ENCODE measurements at regions not wholly inside any gene's neighbourhood (a gene's known extent, or its start where the extent isn't known, plus 50 kb on each side); places are given as distances from the start of the nearest gene placed in this dataset.

DNA sequence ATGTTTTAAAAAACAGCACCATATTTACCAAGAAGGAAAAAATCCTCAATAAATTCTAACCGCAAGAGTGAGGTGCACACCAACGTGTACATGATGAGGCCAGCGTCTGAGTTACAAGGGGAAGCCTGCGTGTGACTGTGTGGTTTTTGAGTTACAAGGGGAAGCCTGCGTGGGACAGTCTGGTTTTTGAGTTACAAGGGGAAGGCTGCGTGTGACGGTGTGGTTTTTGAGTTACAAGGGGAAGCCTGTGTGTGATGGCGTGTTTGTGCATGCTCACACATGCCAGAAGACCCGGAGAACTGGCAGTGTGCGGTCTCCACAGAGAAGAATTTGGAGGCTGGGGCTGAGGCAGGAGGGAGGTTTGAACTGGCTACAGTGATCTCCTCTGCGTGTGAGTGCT, 1376.4 kb downstream of the TBC1D22A start:
- DNase-seq (ENCODE audit: low spot score): no peak

DNA sequence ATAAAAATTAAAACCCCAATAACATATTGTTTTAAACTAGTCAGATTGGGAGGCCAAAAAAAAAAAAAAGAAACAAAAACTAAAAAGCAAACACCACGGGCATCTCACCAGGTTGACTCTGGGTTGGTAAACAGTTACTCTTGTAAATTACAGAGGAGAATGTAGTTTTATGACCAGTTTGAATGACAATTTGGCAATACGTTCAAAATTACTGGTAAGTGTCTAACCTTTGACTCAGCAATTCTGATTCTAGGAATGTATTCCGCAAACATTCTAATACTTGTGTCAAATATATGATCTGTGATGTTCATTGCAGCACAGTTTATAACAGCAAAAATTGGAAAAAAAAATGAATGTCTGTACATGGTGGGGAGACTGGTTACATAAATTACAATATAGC, 1376.0 kb downstream of the TBC1D22A start:
- DNase-seq (ENCODE audit: low spot score): no peak

DNA sequence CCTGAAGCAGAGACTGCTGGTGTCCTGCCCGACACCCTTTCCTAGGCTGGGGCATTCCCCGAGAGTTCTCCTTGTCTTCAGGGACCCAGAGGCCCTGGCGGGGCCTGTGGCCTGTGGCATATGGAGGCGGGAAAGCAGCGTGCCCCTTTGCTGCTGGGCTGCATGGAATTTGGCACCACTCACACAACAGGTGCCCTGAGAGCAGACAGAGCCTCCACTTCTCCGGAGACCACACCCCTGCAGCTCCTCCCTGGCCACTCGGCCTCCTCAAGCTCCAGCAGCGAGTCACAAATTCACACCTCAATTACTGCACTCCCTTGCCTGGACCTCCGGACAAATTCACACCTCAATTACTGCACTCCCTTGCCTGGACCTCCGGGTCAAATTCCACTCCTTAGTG, 1375.2 kb downstream of the TBC1D22A start:
- DNase-seq (ENCODE audit: low spot score): no peak

DNA sequence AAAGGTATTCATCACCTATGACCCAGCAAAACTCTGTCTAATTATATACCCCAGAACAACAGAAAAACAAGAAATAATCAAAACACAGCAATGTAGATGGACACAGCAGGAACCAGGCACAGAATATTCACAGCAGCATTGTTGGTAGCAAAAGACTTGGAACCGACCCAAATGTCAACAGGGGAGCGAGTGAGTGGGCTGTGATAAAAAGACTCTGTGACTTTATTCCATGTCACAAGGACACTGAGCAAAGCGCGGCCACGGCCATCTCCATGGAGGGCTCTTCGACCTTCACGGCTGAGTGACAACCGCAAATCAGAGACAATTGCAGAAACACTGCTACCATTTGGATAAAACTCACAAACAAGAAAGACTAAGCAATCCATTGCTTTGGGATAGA, 1373.1 kb downstream of the TBC1D22A start:
- DNase-seq (ENCODE audit: low spot score): no peak

DNA sequence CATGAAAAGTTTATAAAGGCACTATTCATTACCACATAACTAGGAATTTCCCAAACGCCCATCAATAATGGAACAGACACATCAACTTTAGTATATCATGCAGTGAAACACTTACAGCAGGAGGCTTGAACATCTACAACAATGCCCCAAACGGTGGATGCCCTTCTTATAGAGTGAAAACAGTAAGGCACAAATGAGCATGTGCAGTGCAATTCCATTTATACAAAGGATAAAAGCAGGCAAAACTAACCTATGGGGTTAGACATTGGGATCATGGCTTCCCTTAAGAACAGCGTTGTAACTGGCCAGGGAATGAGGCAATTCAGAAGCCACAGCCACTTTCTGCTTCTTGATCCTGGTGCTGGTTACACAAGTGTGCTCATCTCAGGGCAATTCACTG, 1363.0 kb downstream of the TBC1D22A start:
- no peak for DNase-seq (ENCODE audit: low spot score)

DNA sequence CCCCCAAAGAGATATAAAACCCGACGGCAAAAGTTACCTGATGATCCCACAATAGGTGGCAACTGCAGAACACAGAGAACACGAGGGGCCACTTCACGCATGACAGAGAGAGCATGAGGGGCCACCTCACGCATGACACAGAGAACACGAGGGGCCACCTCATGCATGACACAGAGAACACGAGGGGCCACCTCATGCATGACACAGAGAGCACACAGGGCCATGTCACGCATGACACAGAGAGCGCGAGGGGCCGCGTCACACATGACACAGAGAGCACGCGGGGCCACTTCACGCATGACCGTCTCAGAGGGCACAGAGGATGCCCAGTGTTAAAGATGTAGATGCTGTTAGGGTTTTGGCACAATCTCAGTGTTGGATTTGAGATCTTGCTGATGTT, 1359.5 kb downstream of the TBC1D22A start:
- DNase-seq (ENCODE audit: low spot score): no peak

DNA sequence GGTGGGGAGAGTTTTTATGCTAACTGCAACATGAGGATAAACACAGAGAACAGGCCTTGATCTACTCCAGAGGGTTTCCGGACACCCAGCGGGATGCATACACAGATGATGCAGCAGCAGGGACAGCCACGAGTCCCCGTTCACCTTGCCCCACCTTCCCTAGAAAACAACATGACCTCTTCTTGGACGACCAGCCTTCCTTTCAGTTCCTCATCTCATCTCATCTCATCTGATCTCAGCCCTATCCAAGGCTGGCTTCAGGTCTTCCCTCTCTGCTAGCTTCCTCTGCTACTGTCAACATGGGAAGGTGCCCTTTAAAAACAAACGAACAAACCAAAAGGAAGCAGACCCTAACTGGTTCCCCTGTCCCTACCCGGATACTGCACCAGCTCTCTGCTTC, 1356.2 kb downstream of the TBC1D22A start:
- DNase-seq (ENCODE audit: low spot score): no peak

DNA sequence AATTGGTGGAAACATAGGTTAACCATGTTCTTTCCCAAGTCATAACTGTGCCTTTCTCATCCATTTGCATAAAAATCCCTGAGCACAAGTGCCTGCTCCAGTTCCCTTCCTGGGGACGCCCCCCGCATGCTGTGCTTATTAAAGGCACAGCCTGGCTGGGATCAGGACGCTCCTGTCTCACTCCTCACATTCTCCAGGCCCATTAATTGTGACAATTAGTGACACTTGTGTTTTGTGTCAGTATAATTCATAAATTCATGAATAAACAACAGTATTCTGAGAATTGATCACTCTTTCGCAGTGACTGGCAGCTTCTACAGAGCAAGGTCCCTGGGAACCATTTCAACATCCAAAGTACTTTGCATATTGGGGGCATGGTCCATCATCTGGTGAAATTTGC, 1354.4 kb downstream of the TBC1D22A start:
- DNase-seq (ENCODE audit: low spot score): no peak

DNA sequence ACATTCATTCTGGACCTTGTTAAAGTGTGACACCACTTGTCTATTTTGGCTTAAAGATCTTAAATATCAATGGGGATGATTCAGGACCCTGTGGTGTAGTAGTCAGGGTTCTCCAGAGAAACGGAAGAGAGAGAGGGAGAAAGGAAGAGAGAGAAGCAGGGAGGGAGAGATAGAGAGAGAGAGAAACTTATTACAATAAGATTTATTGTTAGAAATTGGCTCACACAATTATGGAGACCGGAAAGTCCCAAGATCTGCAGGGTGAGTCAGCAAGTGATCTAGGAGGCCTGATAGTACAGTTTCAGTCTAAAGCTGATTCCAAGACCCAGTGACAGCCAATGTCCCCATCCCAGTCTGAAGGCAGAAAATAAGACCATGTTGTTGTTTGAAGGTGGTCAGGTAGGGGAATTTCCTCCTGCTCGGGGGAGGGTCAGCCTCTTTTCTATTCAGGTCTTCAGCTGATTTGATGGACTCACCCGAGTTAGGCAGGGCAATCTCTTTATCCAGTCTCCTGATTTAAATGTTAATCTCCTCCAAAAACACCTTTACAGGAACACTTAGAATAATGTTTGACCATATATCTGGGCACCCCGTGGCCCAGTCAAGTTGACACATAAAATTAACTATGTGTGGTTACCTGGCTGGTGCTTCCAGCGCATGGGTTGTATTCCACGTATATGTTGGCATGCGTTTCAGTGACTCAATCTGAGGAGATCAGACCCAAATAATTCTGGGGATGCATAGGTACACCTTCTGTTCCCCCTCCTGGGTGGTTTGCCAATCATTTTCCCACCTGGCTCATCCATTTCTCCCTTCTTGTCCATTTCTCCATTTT, 1350.5 kb downstream of the TBC1D22A start:
- no peak for DNase-seq (ENCODE audit: low spot score)

DNA sequence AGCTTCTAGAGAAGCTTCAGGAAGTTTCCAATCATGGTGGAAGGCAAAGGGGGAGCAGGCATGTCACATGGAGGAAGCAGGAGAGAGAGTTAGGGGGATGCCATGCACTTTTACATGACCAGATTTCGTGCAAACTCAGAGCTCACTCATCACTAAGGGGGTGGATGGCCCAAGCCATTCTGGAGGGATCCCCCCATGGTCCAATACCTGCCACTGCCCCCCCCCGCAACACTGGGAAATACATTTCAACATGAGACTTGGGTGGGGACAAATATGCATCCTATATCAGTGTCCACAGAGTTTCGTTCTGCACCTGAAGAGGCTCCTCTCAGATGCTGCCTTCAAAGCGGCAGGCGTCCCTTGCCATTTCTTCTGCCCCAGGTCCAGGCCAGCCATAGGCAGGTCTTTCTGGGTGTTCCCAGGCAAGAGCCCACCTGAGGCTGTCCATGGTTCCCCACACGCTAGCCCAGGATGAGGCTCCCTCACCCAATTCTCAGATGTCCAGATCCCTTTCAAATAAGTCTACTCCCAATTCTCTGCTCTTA, 1344.3 kb downstream of the TBC1D22A start:
- no peak for DNase-seq (ENCODE audit: low spot score)

DNA sequence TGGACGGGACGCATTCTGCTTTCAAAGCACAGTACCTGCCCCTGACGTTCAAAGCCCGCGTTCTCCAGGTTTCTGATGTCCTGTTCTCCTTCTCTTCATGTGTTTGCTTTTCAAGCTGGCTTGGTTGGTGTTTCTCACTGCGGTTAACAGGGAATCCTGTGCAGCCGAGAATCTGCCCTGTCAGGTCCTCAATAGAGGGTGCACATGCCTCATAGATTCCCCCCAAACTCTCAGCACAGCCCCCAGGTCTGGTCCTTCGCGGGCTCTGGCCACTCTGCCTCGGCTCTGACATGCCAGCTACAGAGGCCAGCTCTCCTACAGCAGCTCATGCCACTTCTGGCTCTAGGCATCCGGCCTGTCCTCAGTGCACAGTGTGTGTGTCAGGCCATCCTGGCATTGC, 1343.8 kb downstream of the TBC1D22A start:
- no peak for DNase-seq (ENCODE audit: low spot score)

DNA sequence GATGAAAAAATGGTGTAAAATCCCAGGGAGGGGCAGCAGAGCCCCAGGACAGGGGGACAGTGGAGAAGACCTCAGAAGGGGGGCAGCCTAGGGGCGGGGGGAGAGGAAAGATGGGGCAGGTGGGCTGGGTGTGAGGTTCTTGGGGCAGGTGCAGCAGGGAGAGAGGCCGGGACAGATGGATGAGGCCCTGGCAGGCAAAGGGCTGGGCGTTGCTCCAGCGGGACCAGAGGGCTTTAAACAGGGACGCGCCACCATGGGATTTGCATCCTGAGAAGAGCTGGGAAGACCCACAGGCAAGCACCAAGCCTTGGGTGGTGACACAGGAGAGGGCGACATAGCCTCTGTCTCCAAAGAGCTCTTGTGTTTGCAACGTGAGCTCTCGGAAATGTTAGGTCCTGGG, 1342.8 kb downstream of the TBC1D22A start:
- DNase-seq (ENCODE audit: low spot score): no peak

DNA sequence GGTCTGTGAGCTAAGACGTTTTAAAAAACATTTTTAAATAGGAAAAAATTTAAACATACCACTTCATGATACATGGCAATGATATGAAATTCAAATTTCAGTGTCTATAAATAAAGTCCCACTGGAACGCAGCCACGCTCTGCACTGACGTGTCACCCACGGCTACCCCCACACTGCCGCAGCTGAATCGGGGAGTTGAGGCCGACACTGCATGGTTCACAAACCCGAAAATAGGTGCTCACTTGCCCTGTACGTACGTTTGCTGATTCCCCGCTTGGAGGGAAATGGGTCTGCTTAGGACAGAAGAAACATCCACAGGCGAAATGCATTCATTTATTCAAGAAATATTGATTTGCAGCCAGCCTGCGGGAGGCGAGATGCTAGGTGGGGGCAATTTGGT, 1342.3 kb downstream of the TBC1D22A start:
- no peak for DNase-seq (ENCODE audit: low spot score)

DNA sequence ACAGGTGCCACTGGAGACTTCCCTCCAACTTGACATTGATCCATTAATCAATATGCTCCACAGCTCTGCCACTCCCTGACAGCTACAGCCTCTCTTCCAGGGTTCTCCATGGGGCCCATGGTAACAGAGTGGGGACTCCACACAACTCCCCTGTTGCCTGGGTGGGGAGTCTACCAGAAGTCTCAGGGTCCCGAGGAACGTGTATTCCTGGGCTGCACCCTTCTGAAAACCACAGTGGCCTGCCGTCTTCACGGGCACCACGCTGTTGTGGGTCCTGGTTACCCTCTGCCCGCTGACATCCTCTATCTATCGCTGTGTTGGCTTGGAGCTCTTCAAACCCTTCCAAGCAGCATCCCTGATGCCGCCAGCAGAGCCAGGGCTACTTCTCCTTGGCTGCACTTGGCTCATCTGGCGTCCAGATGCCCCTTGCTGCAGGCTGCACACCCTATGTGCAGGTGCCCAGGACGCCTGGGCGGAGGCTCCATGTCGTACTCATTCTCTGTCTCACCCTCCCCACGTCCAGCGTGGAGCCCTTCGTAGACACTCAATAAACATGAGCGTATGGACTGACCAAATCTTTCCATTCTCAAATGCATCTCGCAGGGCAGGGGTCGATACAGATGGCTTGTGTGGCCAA, 1341.8 kb downstream of the TBC1D22A start:
- no peak for DNase-seq (ENCODE audit: low spot score)

DNA sequence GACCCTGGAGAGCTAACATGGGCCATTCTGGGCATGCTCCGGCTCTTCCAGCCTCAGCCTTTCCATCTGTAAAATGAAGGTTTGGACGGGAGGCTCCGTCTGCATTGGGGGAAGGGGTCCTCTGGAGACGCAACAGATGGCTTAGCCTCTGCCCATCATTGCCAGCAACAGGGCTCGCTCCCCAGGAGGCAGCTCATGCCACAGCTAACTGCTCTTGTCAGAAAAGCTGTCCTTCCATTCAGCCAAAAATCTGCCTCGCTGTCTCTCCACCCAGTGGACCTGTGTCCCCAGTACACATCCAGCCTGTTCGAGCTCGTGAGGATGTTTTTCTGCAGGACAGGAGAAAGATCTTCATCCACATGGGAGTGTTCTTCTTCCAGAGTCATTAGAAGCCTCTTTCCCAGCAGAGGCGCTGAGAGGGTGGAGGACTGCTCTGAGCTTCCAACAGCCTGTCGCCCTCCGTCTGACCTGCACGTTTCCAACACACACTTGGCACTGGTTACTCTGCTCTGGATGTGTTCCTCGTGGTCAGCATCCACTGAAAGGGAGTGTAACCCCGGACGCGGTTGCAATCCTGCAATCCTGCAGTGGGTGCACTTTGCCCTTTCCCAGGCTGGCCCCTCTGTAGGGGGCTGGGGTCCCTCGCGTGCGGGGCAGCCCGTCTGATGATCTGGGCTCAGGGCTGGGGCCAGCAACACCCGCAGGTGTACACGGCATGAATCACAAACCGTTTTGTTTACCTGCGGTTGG, 1340.9 kb downstream of the TBC1D22A start:
- no peak for DNase-seq (ENCODE audit: low spot score)

DNA sequence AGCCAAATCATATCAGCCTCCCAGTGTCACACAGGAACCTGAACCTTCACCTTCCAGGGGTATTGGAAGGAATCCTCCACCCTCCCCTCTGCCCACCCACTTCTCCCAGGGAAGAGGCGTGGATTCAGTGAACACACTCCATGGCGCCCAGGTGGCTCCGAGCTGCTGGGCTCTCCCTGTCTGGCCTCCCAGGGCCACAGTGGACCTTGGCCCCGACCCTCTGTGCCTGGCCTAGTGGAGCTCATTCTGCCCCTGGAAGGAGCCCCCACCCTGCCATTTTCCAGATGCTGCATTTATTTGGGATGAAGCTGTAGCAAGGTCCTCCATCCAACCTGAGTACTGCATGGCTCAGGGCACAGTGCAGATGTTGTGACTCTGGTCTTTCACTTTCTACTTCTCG, 1340.1 kb downstream of the TBC1D22A start:
- DNase-seq (ENCODE audit: low spot score): no peak

DNA sequence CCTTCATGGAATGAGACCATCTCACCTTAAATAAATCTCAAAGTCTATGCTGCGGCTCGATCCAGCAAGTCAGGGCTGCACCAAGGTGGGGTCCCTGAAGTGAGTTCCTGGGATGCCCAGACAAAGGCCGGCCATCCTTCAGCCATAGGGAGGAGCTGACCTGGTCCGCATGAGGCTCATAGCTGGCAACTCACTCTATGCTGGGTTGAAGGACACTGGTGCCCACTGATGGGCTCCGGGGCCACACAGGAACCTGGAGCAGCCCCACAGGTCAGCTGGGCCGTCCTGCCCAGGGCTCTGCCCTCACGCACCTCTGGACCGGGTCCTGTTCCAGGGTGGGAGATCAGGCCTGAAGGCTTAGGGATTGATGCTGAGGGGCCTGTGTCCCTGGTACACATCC, 1339.3 kb downstream of the TBC1D22A start:
- DNase-seq (ENCODE audit: low spot score): no peak

DNA sequence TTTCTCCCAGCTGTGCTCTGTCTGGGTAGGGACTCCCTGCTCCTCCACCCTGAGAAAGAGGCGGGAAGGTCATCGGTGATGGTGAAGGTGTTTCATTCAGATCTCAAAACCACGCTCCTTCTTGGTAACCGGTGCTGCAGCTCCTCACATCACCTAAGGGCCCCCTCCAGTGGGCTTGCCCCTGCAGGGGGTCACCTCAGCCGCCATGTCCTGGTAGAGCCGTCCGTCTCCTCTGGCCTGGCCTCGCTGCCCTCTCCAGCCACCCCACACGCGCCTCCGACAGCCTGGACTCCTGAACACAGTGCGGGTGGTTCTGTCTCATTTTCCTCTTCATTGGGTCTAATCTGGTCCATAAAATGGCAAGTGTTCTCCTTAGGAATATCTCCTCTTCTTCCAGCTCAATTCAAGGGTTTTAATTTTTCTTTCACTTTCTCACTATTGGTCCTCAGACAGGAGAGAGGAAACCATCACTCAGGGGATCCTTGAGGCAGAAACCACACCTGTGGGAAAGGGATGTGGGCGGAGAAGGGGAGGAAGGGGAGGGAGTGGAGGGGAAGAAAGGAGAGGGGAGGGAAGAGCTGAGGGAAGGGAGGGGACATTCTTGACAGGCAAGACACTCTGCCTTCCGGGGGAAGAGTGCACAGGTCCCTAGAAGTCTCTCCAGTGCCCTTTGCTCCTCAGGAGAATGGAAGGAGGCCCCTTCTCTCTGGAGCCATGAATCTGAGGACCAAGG, 1338.4 kb downstream of the TBC1D22A start:
- DNase-seq (ENCODE audit: low spot score): no peak

DNA sequence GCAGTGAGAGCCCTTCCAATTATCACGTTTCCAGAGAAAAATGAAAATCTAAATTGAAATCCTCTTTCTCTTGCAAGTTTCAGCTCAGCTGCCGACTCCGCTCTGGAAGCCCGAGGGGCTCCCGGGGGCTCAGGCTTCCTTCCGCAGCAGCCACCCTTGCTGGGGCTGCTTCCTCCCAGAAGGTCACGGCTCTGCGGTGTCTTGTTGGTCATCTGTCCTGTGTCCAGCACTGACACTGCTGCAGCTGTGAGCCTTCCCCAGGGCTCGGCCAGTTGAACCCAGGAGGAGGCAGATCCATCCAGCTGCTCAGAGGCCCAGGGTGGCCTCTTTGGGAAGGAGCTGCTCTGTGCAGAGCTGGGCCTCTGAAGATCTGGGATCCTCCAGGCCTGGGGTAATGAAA, 1337.2 kb downstream of the TBC1D22A start:
- no peak for DNase-seq (ENCODE audit: low spot score)

DNA sequence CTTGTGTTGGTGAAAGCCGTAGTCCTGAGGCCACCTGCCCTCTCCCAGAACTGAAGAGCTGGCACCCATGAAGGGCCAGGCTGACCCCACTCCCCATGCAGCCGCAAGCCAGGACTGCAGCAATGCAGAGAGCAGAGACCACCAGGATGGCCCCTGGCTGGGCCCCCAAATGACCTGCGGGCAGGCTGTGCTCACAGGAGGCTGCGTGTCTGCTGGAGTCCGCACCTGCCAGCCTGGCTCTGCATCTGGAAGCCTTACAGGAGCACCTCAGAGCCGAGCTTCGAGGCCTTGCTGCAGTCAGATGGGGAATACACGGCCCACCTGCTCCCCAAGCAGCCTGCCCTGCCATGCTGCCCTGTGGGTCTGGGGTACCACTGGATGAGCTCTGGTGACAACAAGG, 1336.8 kb downstream of the TBC1D22A start:
- no peak for DNase-seq (ENCODE audit: low spot score)

DNA sequence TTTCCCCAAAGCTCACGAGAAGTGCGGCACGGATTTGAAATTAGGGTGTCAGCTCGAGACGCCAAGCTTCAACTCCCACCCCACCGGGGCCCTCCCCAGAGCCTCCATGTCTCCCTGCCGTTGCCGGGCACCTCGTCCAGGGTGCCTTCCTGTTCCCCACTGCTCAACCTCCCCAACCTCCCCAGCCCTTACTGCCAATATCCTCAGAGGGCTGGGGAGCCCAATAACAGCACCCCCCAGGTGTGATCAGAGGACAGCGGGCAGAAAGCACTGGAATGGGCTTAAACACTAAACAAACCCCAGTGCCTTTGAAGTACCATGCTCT, 1336.4 kb downstream of the TBC1D22A start:
- no peak for DNase-seq (ENCODE audit: low spot score)

DNA sequence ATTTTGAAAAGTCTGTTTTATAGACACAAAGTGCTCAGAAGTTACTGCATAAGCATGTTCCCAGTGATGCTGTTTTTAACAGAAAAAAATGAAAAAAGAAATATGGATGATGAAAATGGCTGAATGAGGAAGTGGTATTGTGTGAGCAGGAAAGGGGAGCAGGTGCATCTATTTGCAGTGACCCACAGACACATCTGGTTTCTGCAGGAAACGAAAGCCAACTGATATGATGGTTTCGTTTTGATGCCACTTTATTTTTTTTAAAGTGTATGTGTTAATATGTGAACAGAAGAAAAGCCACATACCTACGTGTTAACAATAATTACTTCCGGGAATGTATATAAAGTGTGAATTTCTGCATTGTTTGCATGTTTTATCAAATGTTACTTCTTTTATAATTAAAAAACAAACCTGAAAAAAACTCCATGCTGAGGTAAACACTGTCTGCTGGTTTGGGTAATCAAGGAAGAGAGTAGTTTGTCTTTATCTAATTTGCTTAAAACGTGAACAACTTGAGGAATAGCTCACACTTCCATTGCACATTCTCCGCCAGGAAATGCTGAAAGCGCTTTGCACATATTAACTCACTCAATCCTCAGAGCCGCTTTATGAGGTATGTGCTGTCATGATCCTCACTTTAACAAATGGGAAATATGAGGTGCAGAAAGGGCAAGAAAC, 1335.9 kb downstream of the TBC1D22A start:
- no peak for DNase-seq (ENCODE audit: low spot score)

All from iPS-NIHi11 (cell line).